GM23338 (cell line): ENCODE measurements at regions not wholly inside any gene's neighbourhood (a gene's known extent, or its start where the extent isn't known, plus 50 kb on each side); places are given as distances from the start of the nearest gene placed in this dataset.

Source experiments
- EZH2 ChIP-seq: fragments of 200-600 bp; sonication (generic); IDR thresholded peaks from one replicate; pipeline ENCODE4 v1.8.0; 2017; ENCODE audit warnings: antibody characterized with exemption, mild to moderate bottlenecking, low read depth; ENCODE audit not compliant: unreplicated experiment
- EZH2phosphoT487 ChIP-seq: fragments of 200-600 bp; sonication (generic); IDR thresholded peaks from one replicate; pipeline ENCODE4 v1.8.1; 2018; ENCODE audit warnings: antibody characterized with exemption; ENCODE audit not compliant: unreplicated experiment
- NANOG ChIP-seq: IDR thresholded peaks from 2 replicates; pipeline ENCODE4 v1.6.1; 2016; ENCODE audit warnings: antibody characterized with exemption, borderline replicate concordance
- POLR2AphosphoS5 ChIP-seq: IDR thresholded peaks from 2 replicates; pipeline ENCODE4 v1.6.1; 2016; ENCODE audit warnings: antibody characterized with exemption, low read depth
- ZNF114 ChIP-seq: fragments of 250-450 bp; sonication (Bioruptor Pico); IDR thresholded peaks from 2 replicates; pipeline ENCODE4 v1.5.0; 2020; ENCODE audit warnings: mild to moderate bottlenecking, moderate library complexity
- TF ChIP-seq, protein P1 (sequence below), 2 experiments: fragments of 200-600 bp in 1 of 2; sonication (generic) in 1 of 2; conservative IDR thresholded peaks; 2 replicates each; pipeline versions ENCODE4 v1.5.1 to v1.6.1; 2016 to 2017; ENCODE audit warnings: antibody characterized with exemption in 2 of 2, low read depth in 2 of 2, mild to moderate bottlenecking in 2 of 2, moderate library complexity in 1 of 2
- TF ChIP-seq, protein P2 (sequence below): IDR thresholded peaks from one replicate; pipeline ENCODE4 v1.6.1; 2018; ENCODE audit warnings: antibody characterized with exemption; ENCODE audit not compliant: unreplicated experiment

DNA sequence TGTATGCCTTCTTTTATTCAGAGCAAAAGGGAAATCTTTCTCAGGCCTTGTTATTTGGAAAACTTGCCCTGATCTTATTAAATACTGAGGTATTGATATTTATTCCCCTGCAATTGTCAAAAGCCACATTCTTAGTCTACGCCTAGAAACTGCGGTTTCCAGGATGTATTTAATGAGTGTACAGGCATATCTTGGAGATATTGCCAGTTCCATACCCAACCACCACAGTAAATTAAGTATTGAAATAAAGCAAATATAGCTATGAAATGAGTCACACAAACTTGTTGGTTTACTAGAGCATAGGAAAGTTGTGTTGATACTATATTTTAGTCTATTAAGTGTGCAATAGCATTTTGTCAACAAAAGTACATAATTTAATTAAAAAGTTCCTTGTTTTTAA, 152.7 kb upstream of the CCDC179 start:
- TF ChIP-seq, protein P1, sequence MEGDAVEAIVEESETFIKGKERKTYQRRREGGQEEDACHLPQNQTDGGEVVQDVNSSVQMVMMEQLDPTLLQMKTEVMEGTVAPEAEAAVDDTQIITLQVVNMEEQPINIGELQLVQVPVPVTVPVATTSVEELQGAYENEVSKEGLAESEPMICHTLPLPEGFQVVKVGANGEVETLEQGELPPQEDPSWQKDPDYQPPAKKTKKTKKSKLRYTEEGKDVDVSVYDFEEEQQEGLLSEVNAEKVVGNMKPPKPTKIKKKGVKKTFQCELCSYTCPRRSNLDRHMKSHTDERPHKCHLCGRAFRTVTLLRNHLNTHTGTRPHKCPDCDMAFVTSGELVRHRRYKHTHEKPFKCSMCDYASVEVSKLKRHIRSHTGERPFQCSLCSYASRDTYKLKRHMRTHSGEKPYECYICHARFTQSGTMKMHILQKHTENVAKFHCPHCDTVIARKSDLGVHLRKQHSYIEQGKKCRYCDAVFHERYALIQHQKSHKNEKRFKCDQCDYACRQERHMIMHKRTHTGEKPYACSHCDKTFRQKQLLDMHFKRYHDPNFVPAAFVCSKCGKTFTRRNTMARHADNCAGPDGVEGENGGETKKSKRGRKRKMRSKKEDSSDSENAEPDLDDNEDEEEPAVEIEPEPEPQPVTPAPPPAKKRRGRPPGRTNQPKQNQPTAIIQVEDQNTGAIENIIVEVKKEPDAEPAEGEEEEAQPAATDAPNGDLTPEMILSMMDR (conservative IDR thresholded peaks at IDR 0.05; ENCODE audit: low read depth in 2 of 2) = no peak
- no peak for TF ChIP-seq POLR2AphosphoS5
- TF ChIP-seq, protein P2, sequence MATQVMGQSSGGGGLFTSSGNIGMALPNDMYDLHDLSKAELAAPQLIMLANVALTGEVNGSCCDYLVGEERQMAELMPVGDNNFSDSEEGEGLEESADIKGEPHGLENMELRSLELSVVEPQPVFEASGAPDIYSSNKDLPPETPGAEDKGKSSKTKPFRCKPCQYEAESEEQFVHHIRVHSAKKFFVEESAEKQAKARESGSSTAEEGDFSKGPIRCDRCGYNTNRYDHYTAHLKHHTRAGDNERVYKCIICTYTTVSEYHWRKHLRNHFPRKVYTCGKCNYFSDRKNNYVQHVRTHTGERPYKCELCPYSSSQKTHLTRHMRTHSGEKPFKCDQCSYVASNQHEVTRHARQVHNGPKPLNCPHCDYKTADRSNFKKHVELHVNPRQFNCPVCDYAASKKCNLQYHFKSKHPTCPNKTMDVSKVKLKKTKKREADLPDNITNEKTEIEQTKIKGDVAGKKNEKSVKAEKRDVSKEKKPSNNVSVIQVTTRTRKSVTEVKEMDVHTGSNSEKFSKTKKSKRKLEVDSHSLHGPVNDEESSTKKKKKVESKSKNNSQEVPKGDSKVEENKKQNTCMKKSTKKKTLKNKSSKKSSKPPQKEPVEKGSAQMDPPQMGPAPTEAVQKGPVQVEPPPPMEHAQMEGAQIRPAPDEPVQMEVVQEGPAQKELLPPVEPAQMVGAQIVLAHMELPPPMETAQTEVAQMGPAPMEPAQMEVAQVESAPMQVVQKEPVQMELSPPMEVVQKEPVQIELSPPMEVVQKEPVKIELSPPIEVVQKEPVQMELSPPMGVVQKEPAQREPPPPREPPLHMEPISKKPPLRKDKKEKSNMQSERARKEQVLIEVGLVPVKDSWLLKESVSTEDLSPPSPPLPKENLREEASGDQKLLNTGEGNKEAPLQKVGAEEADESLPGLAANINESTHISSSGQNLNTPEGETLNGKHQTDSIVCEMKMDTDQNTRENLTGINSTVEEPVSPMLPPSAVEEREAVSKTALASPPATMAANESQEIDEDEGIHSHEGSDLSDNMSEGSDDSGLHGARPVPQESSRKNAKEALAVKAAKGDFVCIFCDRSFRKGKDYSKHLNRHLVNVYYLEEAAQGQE = no peak
- TF ChIP-seq NANOG = no peak
- no peak for TF ChIP-seq EZH2
- no peak for TF ChIP-seq EZH2phosphoT487
- TF ChIP-seq ZNF114 = no peak
